PC-3 (cell line): ENCODE measurements at regions not wholly inside any gene's neighbourhood (a gene's known extent, or its start where the extent isn't known, plus 50 kb on each side); places are given as distances from the start of the nearest gene placed in this dataset.

Experiments used
- CTCF ChIP-seq: fragments of 300-600 bp; sonication (generic); conservative IDR thresholded peaks from 2 replicates; pipeline ENCODE4 v1.5.1; 2017; ENCODE audit warnings: antibody characterized with exemption, low read depth, mild to moderate bottlenecking, low read length
- EZH2 ChIP-seq: fragments of 300-600 bp; sonication (generic); IDR thresholded peaks from one replicate; pipeline ENCODE4 v1.6.1; 2017; ENCODE audit warnings: antibody characterized with exemption, mild to moderate bottlenecking, low read length; ENCODE audit not compliant: unreplicated experiment
- EZH2phosphoT487 ChIP-seq: fragments of 300-600 bp; sonication (generic); IDR thresholded peaks from 2 replicates; pipeline ENCODE4 v1.6.1; 2018; ENCODE audit warnings: mild to moderate bottlenecking, antibody characterized with exemption, low read length, borderline replicate concordance

- TF ChIP-seq CTCF = no peak
- TF ChIP-seq EZH2phosphoT487 = no peak
- no peak for TF ChIP-seq EZH2
Observed at GRCh38 chr9:113652355-113653152, 189.0 kb downstream of the RGS3 start.
